Neuronal stem cell (in vitro differentiated cells): ENCODE measurements at regions not wholly inside any gene's neighbourhood (a gene's known extent, or its start where the extent isn't known, plus 50 kb on each side); places are given as distances from the start of the nearest gene placed in this dataset.

Experiments used
- DNase-seq: peaks from one replicate; pipeline ENCODE4 v3.0.0-alpha.2; 2013; ENCODE audit warnings: low spot score
- H2AFZ ChIP-seq: one replicate; pipeline ENCODE4 v1.6.1; 2013; ENCODE audit warnings: mild to moderate bottlenecking, low read length, inconsistent platforms
- H2AK5ac ChIP-seq: 2 replicates; pipeline ENCODE4 v1.6.1; 2013; ENCODE audit warnings: low read depth, mild to moderate bottlenecking, inconsistent platforms, low read length, moderate library complexity, mixed read lengths
- H2BK120ac ChIP-seq: 2 replicates; pipeline ENCODE4 v1.6.1; 2013; ENCODE audit warnings: low read depth, mild to moderate bottlenecking, inconsistent platforms, low read length, moderate library complexity, mixed read lengths
- H2BK12ac ChIP-seq: one replicate; pipeline ENCODE4 v1.6.1; 2013; ENCODE audit warnings: low read length, inconsistent platforms
- H2BK15ac ChIP-seq: 2 replicates; pipeline ENCODE4 v1.6.1; 2013; ENCODE audit warnings: mild to moderate bottlenecking, low read length, inconsistent platforms, mixed read lengths
- H2BK5ac ChIP-seq: one replicate; pipeline ENCODE4 v1.6.1; 2013; ENCODE audit warnings: inconsistent platforms, mild to moderate bottlenecking, low read length, moderate library complexity
- H3K14ac ChIP-seq: one replicate; pipeline ENCODE4 v1.6.1; 2013; ENCODE audit warnings: low read length, inconsistent platforms
- H3K18ac ChIP-seq: 2 replicates; pipeline ENCODE4 v1.6.1; 2013; ENCODE audit warnings: low read length, inconsistent platforms
- H3K23ac ChIP-seq: 2 replicates; pipeline ENCODE4 v1.6.1; 2013; ENCODE audit warnings: low read depth, mild to moderate bottlenecking, mixed read lengths, low read length, inconsistent platforms; ENCODE audit not compliant: poor library complexity
- H3K27ac ChIP-seq: replicated peaks from 3 replicates; pipeline ENCODE4 v1.5.1; 2013; ENCODE audit warnings: low read length, inconsistent platforms
- H3K27me3 ChIP-seq, 3 experiments: 2 replicates each; pipeline ENCODE4 v1.6.1; 2013; ENCODE audit warnings: low read length in 3 of 3, mild to moderate bottlenecking in 2 of 3, inconsistent platforms in 1 of 3, low read depth in 1 of 3, mixed read lengths in 1 of 3, moderate library complexity in 1 of 3; ENCODE audit not compliant: control insufficient read depth in 3 of 3, insufficient read depth in 3 of 3
- H3K36me3 ChIP-seq, 2 donors: replicated peaks in 1 of 2; 2 replicates each; pipeline ENCODE4 v1.6.1; 2013; ENCODE audit warnings: low read length in 2 of 2; ENCODE audit not compliant: control insufficient read depth in 2 of 2, insufficient read depth in 2 of 2
- H3K4ac ChIP-seq: 2 replicates; pipeline ENCODE4 v1.6.1; 2013; ENCODE audit warnings: inconsistent platforms, mild to moderate bottlenecking, low read length, moderate library complexity
- H3K4me1 ChIP-seq, 2 donors: 1 replicate in 1 of 2; 2 replicates in 1 of 2; pipeline ENCODE4 v1.6.1; 2013; ENCODE audit warnings: low read length in 2 of 2, low read depth in 1 of 2; ENCODE audit not compliant: control insufficient read depth in 2 of 2, insufficient read depth in 1 of 2
- H3K4me2 ChIP-seq: one replicate; pipeline ENCODE4 v1.6.1; 2013; ENCODE audit warnings: mild to moderate bottlenecking, low read length, inconsistent platforms; ENCODE audit not compliant: insufficient read depth, poor library complexity, severe bottlenecking
- H3K4me3 ChIP-seq, 2 donors: 2 replicates each; pipeline ENCODE4 v1.5.1; 2013; ENCODE audit warnings: low read length in 2 of 2, mild to moderate bottlenecking in 2 of 2, inconsistent platforms in 1 of 2, moderate library complexity in 1 of 2
- H3K79me1 ChIP-seq: one replicate; pipeline ENCODE4 v1.6.1; 2013; ENCODE audit warnings: low read depth, mild to moderate bottlenecking, inconsistent platforms, low read length, moderate library complexity
- H3K9ac ChIP-seq: one replicate; pipeline ENCODE4 v1.6.1; 2013; ENCODE audit warnings: mild to moderate bottlenecking, low read depth, low read length, inconsistent platforms; ENCODE audit not compliant: poor library complexity
- H3K9me3 ChIP-seq, 2 donors: replicated peaks in 1 of 2; 2 replicates each; pipeline versions ENCODE3 to v1.6.1; 2013; ENCODE audit warnings: low read length in 2 of 2, mild to moderate bottlenecking in 2 of 2, inconsistent platforms in 1 of 2, low read depth in 1 of 2, mixed read lengths in 1 of 2, moderate library complexity in 1 of 2; ENCODE audit not compliant: control insufficient read depth in 2 of 2, insufficient read depth in 1 of 2
- H4K8ac ChIP-seq: one replicate; pipeline ENCODE4 v1.6.1; 2013; ENCODE audit warnings: low read depth, mild to moderate bottlenecking, inconsistent platforms, low read length, moderate library complexity
- H4K91ac ChIP-seq: one replicate; pipeline ENCODE4 v1.6.1; 2013; ENCODE audit warnings: low read length, low read depth, mild to moderate bottlenecking, inconsistent platforms; ENCODE audit not compliant: poor library complexity
- WGBS, 2 donors: extraction: QIAGEN DNeasy Blood & Tissue Kit; methylation state at CpG; one replicate each; pipeline ENCODE4 v1.1.7; 2013; ENCODE audit warnings: missing lambda C conversion rate in 2 of 2, mixed read lengths in 1 of 2; ENCODE audit not compliant: insufficient read length in 2 of 2, insufficient replicate concordance in 1 of 2; ENCODE audit errors: extremely low coverage in 2 of 2; 5-methylcytosine and 5-hydroxymethylcytosine counted together

- Histone ChIP-seq H2BK5ac (no peak overlapping the region), H2BK12ac (no peak overlapping the region), H3K9ac (no peak overlapping the region), H3K4ac (no peak overlapping the region), H3K36me3 (no peaks in the 10 kb centered on the region), H3K9me3 (no peaks in the 10 kb centered on the region), H4K91ac (no peak overlapping the region), H4K8ac (no peak overlapping the region), H2AK5ac (no peak overlapping the region), H3K27ac (no peak overlapping the region), H3K14ac (no peak overlapping the region), H2BK120ac (no peak overlapping the region), H3K4me2 (no peak overlapping the region), H3K23ac (no peak overlapping the region), H2AFZ (no peak overlapping the region), H2BK15ac (no peak overlapping the region), H3K4me1 (no peaks in the 10 kb centered on the region), H3K18ac (no peak overlapping the region), H3K27me3 (no peaks in the 10 kb centered on the region), H3K4me3 (no peak overlapping the region), H3K79me1 (no peaks in the 10 kb centered on the region)
- DNase-seq = no peak
Observed at GRCh38 chr4:57658673-57659072, 548.5 kb upstream of the IGFBP7 start.

- H2BK5ac ChIP-seq = no peak overlapping the region
- no peak overlapping the region for H3K18ac ChIP-seq
- no peak overlapping the region for H2BK12ac ChIP-seq
- no peak overlapping the region for H2AK5ac ChIP-seq
- H3K27me3 ChIP-seq = no peaks in the 10 kb centered on the region
- H3K27ac ChIP-seq = no peak overlapping the region
- H4K91ac ChIP-seq = no peak overlapping the region
- no CpG with 5 or more reads among the region's 3 CpGs for WGBS, 2 donors
- H2BK15ac ChIP-seq = no peak overlapping the region
- H3K14ac ChIP-seq = no peak overlapping the region
- H3K9me3 ChIP-seq = no peaks in the 10 kb centered on the region
- no peak overlapping the region for H3K9ac ChIP-seq
- H3K36me3 ChIP-seq = no peaks in the 10 kb centered on the region
- no peaks in the 10 kb centered on the region for H3K4me1 ChIP-seq
- no peak overlapping the region for H3K23ac ChIP-seq
- H2AFZ ChIP-seq = no peak overlapping the region
- DNase-seq = no peak
- no peaks in the 10 kb centered on the region for H3K79me1 ChIP-seq
- no peak overlapping the region for H3K4me3 ChIP-seq
- H3K4ac ChIP-seq = no peak overlapping the region
- H2BK120ac ChIP-seq = no peak overlapping the region
- no peak overlapping the region for H3K4me2 ChIP-seq
- H4K8ac ChIP-seq = no peak overlapping the region
Observed at GRCh38 chr4:57658188-57658587, 548.0 kb upstream of the IGFBP7 start.

- Histone ChIP-seq H2AFZ (no peak overlapping the region), H3K79me1 (no peaks in the 10 kb centered on the region), H3K27me3 (no peaks in the 10 kb centered on the region), H3K18ac (no peak overlapping the region), H4K8ac (no peak overlapping the region), H3K4me3 (no peak overlapping the region), H2BK5ac (no peak overlapping the region), H3K36me3 (no peaks in the 10 kb centered on the region), H3K4ac (no peak overlapping the region), H2BK120ac (no peak overlapping the region), H4K91ac (no peak overlapping the region), H3K23ac (no peak overlapping the region), H3K27ac (no peak overlapping the region), H3K14ac (no peak overlapping the region), H3K9me3 (no peaks in the 10 kb centered on the region), H3K9ac (no peak overlapping the region), H3K4me1 (no peaks in the 10 kb centered on the region), H2BK12ac (no peak overlapping the region), H3K4me2 (no peak overlapping the region), H2BK15ac (no peak overlapping the region), H2AK5ac (no peak overlapping the region)
- no CpG with 5 or more reads among the region's 1 CpG for WGBS, 2 donors
- DNase-seq = no peak
Observed at GRCh38 chr4:57655342-57655741, 545.2 kb upstream of the IGFBP7 start.

- WGBS, 2 donors = no CpG with 5 or more reads among the region's 2 CpGs
- no peak for DNase-seq
Observed at GRCh38 chr4:57652779-57653178, 542.6 kb upstream of the IGFBP7 start.

More at GRCh38 chr4:57652779-57653178, 542.6 kb upstream of the IGFBP7 start:
- Histone ChIP-seq H2BK15ac (no peak overlapping the region), H3K36me3 (no peaks in the 10 kb centered on the region), H3K27me3 (no peaks in the 10 kb centered on the region), H3K4me3 (no peak overlapping the region), H3K9me3 (no peaks in the 10 kb centered on the region), H2BK120ac (no peak overlapping the region), H3K27ac (no peak overlapping the region), H3K9ac (no peak overlapping the region), H3K14ac (no peak overlapping the region), H3K4ac (no peak overlapping the region), H3K79me1 (no peaks in the 10 kb centered on the region), H2AFZ (no peak overlapping the region), H2BK5ac (no peak overlapping the region), H3K23ac (no peak overlapping the region), H2AK5ac (no peak overlapping the region), H3K18ac (no peak overlapping the region), H4K8ac (no peak overlapping the region), H4K91ac (no peak overlapping the region), H3K4me2 (no peak overlapping the region), H2BK12ac (no peak overlapping the region), H3K4me1 (peaks cover 0 to 3% of the 10 kb centered on the region in 2 donors)
